Activated gamma-delta T cell treated with anti-CD3 and anti-CD28 coated beads, Interleukin-2, amount 50 U/mL, for 16 hours (primary cell): ENCODE measurements at regions not wholly inside any gene's neighbourhood (a gene's known extent, or its start where the extent isn't known, plus 50 kb on each side); places are given as distances from the start of the nearest gene placed in this dataset.

ENCODE experiments used
- DNase-seq: peaks from one replicate; pipeline ENCODE4 v3.0.0-alpha.2; 2020; ENCODE audit warnings: low read depth

GRCh38 chr21:16366207-16366606 lies 636.4 kb downstream of the USP25 start:
- no peak for DNase-seq

DNA sequence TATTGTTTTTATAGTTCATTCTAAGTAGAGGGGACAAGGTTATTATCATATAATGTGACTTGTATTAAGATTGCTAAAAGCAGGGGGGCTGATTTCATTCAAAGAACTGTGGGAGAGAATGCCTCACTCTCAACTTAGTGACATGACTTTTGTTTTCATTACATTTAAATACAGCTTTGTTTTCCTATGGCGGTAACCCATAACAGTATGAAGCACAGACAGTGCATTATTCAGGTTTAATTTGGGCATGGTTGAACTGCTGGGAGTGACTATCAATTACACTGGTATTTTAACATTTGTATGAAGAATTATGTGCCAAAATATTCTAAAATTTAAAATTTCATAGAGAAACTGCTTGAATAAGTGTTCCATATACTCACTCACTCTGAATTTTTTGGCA lies 637.3 kb downstream of the USP25 start:
- no peak for DNase-seq

GRCh38 chr21:16370186-16370585 lies 640.4 kb downstream of the USP25 start:
- DNase-seq = no peak

GRCh38 chr21:16372586-16372985 lies 642.8 kb downstream of the USP25 start:
- DNase-seq = no peak

GRCh38 chr21:16376673-16377072 lies 646.9 kb downstream of the USP25 start:
- DNase-seq = no peak

GRCh38 chr21:16377120-16377658 lies 647.4 kb downstream of the USP25 start:
- no peak for DNase-seq

GRCh38 chr21:16377857-16378256 lies 648.1 kb downstream of the USP25 start:
- no peak for DNase-seq

DNA sequence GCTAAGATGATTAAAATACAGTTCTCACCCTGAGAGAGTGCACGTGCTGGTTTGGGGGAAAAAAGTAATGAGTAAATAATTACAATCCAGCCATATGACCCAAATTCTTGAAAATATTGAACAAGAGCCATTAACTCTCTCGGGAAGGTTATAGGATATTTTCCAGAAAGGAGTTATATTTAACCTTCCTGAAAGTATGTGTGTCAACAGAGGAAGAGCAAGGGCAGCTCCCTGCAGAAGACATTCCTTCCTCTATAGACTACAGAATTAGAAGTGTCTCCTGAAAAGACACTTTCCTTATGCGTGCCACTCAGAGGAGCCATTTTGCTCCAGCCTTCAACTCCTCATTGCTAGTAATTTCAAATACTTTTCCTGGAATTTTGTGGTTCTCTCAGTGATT lies 648.7 kb downstream of the USP25 start:
- DNase-seq = no peak

- no peak for DNase-seq
These were observed 658.5 kb downstream of the USP25 start for GRCh38 chr21:16388291-16388690.

DNA sequence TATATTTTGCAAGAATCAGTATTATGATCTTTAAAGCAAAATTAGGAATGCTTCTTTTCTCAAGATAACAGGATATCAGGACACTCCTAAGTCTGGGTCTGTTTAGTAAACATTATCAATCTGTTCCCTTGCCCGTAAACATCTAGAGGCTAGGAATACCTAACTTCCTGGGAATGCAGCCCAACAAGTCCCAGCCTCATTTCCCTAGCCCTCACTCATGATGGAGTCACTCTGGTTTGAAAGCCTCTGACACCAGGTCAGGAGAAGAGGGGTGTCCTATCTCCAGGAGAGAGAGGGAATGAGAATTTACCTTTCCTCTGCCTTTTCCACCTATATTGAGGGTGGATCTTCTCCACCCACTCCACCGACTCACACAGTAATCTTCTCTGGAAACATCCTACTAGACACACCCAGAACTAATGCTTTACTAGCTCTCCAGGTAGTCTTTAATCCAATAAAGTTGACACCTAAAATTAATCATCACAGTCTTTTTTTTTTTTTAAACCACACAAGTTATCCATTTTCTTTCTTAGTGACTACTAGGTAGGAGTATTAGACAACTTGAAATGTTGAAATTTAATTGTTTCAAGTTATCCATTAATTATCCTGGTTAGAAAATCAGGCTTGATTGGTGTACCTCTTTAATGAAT lies 659.3 kb downstream of the USP25 start:
- no peak for DNase-seq

DNA sequence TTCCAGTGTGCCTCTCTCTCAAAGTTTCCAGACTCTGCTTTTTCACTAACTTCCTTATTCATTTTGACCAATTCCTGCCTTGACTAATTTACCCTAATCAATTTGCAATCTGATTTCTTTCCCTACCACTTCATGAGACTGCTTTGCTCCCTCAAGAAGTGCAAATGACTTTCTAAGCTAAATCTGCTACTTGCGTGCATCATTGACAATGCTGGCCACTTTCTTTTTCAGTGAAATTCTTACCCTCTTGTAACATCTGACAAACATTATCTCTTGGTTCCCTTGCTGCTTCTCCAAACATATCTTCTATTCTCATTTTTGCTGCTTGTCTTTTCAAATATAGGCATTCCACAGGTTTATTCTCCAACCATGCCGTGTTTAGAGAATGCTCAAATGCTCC lies 659.9 kb downstream of the USP25 start:
- DNase-seq = no peak

GRCh38 chr21:16395285-16395684 lies 665.5 kb downstream of the USP25 start:
- DNase-seq = no peak

- no peak for DNase-seq
These were observed 673.0 kb downstream of the USP25 start for GRCh38 chr21:16402752-16403151.

DNA sequence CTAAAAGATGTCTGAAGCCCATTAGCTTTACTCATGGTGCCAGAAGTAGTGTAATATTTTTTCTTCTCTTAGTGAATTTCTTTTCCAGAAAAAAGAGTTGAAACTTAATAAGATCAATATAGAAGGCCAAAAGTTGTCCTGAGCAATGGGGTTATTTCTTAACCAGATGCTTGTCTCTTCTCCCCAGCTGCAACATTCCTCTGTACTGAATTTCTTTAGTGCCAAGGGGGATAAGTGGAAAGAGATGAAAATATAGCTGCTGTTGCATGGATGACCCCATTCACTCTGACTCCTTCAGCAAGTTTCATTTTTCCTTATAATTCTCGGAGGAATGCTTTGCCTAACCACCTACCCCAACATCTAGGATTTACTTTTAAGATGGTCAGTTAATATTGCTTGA lies 675.0 kb downstream of the USP25 start:
- no peak for DNase-seq

- DNase-seq = no peak
These were observed 676.6 kb downstream of the USP25 start for GRCh38 chr21:16406355-16406754.

DNA sequence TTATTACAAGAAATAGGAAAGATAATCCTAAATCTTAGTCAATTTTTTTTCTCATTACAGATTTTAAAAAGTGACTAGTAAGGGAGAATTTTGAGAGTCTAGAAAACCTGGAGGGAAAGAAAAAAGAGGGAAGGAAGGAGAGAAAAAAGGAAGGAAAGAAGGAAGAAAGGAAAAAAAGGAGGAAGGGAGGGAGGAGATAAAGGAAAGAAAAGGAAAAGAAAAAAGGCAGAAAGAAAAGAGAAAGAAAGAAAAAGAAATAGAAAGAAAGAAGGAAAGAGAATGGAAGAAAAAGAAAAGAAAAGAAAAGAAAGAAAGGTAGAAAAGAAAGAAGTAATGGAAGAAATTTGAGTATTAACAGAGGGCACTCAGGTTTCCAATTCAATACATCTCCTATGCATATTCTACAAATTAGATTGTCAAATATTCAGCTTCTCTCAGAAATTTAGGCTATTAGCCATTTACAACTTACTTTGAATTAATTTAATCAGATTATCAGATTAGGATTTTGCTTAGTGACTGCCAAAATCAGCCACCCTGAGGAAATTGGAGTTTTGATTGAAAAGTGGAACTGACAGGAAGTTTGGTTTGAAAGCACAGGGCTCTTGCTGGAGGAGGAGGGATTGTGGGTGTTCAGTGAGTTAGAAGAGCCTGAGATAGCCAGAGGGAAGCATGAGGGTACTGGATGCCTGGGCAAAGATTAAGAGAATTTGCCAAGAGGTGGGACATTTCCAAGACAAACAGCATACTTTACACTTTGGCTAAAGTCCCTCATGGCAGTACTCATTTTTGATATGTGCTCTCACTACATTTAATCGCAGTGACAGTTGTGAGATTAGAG lies 677.8 kb downstream of the USP25 start:
- no peak for DNase-seq

DNA sequence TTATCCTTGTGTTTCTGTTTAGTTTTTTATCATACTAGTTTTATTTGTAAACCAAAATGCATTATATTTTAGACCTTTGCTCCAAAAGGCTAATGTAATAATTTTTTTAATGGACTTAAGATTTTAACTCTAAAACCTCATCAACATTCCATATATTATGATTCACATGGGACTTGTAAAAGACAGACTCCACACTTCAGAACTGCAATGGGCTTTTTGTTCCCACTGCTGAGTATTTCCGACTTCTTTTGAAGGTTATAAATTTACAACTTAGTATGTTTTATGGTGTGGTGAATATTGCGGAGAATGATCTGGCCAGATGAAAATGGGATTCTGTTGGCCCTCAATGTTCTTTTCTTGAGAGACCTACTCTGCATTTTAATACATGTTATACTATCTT lies 678.5 kb downstream of the USP25 start:
- DNase-seq = no peak

- no peak for DNase-seq
These were observed 679.6 kb downstream of the USP25 start for GRCh38 chr21:16409352-16409751.

DNA sequence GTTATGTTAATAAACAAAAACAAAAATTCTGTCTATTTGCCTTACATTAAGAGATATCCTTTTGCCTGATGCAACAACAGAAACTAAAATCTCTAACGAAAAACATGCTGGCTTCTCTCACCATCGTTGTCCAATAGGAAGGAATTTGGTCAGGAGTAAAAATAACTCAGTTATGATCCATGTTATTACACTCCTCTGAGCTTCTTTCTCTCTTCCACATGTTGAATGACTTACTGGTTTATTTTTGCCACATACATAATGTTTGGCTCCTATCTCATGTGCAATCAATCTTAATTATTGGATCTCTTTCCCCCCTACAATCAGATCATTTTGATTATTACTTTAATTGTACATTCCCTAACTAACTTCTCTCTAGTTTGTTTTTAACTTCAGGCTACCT lies 688.4 kb downstream of the USP25 start:
- DNase-seq = no peak

DNA sequence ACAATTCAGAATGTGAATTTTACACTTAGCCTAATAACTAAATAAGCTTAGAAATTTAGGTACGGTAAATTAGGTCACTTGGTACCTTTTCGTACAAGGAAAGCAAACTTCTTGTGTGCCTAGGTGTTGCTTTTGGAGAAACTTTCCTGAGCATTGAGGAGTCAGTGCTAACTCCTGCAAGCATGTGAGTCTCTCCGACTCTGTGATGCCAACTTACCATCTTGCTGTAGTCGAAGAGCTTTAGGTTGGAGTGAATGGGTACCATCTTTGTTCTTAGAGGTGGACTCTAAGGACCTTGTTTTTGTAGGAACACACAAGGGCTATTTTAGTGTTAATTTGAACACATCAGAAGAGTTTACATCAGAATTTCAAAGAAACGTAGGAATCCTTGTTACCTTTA lies 688.9 kb downstream of the USP25 start:
- DNase-seq = no peak

GRCh38 chr21:16419188-16419921 lies 689.6 kb downstream of the USP25 start:
- DNase-seq = no peak

GRCh38 chr21:16420031-16420724 lies 690.4 kb downstream of the USP25 start:
- DNase-seq = no peak
